Hepatic stellate cell (primary cell): ENCODE measurements at regions not wholly inside any gene's neighbourhood (a gene's known extent, or its start where the extent isn't known, plus 50 kb on each side); places are given as distances from the start of the nearest gene placed in this dataset.
"Not testable (repeated sequence)": the region's sequence is repeated elsewhere in the genome, so short reads cannot be mapped to it uniquely, and the experiment has no call there.

Experiments
- DNase-seq: peaks from one replicate; pipeline ENCODE4 v3.0.0; 2011; ENCODE audit warnings: low spot score

- DNase-seq: no peak
These were observed 454.9 kb downstream of the PRR16 start for GRCh38 chr5:120919017-120919416.

DNA sequence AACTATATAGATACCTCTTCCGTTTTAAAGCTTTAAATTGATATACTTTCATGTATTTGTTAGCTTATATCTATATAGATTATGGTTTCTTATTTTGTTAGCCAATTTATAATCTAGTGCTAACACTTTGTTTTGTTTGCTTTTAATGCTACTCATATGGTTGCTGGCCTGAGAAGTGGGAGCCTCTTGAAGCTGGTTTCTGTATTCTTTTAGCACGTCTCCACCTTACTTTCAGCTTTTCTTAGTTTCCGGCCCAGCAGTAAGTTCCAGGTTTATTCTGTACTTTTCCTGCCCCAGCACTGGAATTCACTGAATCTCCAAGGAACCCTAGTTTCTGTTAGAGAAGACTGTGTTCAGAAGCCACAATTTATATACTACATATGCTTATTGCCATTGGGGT lies 458.9 kb downstream of the PRR16 start:
- no peak for DNase-seq

- DNase-seq: no peak
These were observed 462.4 kb downstream of the PRR16 start for GRCh38 chr5:120926471-120926870.

GRCh38 chr5:120927950-120928530 lies 463.9 kb downstream of the PRR16 start:
- DNase-seq: no peak

GRCh38 chr5:120932480-120932879 lies 468.4 kb downstream of the PRR16 start:
- no peak for DNase-seq

DNA sequence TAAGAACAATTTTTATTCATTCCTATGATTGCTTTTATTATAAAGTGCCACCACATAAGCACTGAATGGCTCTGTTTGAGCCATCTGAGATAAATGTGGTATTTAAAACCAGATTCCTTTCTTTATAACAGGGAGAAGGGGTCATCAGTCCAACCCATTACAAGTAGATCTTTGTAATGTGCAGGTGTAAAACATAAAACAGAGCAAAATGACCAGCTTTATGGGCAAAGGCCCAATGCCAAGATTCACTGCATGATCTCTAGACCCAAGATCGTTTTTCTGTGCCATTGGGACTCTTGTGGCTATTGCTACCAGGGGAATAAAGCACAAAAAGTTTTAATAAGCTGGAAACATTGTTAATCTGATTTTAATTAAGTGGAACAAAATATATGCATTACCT lies 469.9 kb downstream of the PRR16 start:
- no peak for DNase-seq

DNA sequence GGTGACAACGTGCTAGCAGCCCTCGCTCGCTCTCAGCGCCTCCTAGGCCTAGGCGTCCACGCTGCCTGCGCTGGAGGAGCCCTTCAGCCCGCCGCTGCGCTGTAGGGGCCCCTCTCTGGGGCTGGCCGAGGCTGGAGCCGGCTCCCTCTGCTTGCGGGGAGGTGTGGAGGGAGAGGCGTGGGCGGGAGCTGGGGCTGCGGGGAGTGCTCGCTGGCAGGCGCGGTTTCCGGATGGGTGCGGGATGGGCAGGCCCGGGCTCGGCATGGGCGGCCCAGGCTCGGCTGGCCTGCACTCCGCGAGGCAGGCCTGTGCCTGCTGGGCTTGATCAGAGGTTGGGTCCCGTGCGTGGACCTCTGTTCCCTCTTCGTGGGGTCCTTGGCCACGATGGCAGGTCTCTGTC lies 472.6 kb downstream of the PRR16 start:
- DNase-seq: no peak

- no peak for DNase-seq
These were observed 474.5 kb downstream of the PRR16 start for GRCh38 chr5:120938604-120939003.

DNA sequence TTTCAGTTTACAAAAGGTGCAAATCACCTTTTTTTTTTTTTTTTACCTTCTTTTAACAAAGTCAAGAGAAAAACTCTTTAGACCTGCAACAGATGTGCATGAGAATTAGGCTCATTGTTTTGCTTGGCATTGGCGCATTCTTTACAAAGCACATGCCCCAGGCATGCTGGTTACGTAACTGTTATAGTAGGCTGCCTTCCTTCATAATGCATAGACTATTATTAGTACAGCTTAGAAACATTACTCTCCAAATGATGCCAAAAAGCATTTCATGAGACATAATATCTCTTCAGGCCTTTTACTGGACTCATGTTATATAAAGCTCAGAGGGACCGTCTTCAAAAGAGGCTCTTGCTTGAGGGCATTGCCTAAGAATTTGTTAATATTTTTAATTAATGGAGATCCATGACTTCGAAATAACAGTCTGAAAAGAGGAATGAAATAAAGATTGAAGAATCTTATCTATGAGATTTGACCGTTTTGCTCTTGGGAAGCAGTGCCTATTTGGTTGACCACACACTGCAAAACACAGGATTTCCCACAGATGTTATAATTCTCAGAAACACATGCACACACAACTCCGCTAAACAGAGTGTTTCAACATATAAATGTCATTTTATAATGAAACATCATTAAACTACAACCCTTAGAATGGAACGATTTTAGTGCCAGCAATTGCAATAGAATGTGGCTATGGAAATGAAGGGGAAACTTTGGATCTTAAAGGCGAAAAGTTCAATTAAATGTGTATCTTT lies 478.7 kb downstream of the PRR16 start:
- no peak for DNase-seq

DNA sequence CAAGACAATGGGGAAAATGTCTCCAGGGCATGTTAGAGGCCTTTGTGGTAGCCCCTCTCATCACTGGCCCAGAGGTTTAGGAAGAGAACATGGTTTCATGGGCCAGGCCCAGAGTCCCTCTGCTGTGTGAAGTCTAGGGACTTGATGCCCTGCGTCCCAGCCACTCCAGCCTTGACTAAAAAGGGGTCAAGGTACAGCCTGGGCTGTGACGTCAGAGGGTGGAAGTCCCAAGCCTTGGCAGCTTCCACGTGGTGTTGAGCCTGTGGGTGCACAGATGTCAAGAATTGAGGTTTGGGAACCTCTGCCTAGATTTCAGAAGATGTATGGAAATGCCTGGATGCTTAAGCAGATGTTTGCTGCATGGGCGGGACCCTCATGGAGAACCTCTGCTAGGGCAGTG lies 485.5 kb downstream of the PRR16 start:
- not testable (repeated sequence) for DNase-seq

DNA sequence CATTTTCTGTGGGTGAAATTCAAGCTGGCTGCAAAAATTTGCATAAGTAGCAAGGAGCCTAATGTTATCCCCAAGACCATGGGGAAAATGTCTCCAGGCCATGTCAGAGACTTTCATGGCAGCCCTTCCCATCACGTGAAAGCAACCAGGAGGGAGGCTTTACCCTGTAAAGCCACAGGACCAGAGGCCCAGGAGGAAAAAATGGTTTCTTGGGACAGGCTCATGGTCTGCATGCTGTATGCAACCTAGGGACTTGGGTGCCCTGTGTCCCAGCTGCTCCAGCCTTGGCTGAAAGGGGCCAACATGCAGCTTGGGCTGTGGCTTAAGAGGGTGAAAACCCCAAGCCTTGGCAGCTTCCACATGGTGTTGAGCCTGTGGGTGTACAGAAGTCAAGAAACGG lies 489.3 kb downstream of the PRR16 start:
- DNase-seq: not testable (repeated sequence)

GRCh38 chr5:120954255-120954654 lies 490.2 kb downstream of the PRR16 start:
- DNase-seq: no peak

DNA sequence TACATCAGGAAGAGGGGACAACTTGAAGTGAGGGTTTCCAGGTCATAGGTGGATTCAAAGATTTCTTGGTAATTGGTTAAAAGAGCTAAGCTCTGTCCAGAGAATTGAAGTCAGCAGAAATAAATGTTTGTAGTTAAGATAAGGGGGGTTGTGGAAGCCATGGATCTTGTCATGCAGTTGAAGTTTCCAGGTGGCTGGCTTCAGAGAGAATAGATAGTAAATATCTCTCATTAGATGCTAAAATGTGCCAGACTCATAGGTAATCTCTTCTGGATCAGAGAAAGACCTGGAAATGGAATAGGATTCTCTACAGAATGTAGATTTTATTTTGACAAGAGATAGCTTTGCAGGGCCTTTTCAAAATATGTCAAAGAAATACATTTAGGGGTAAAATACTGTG lies 491.7 kb downstream of the PRR16 start:
- DNase-seq: no peak

- DNase-seq: no peak
These were observed 494.9 kb downstream of the PRR16 start for GRCh38 chr5:120958877-120959485.

GRCh38 chr5:120960510-120960909 lies 496.4 kb downstream of the PRR16 start:
- no peak for DNase-seq

DNA sequence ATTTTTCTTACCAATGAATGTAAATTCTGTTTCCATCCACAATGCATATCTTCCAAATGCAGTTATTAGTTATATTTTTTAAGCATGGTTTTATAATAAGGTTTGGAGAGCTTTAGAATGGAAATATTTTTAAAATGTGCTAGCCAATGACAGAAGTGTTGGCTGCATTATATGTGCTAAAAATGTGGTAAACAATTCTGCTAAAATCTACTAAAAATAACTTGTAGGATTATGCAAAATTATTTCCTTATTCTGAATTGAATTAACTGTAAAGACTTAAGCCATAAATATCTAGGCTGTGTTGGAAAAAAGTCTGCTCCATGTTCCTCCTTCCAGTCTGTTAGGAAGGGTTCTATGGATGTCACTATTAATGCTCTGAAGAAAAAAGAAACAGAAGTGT lies 503.3 kb downstream of the PRR16 start:
- DNase-seq: no peak

DNA sequence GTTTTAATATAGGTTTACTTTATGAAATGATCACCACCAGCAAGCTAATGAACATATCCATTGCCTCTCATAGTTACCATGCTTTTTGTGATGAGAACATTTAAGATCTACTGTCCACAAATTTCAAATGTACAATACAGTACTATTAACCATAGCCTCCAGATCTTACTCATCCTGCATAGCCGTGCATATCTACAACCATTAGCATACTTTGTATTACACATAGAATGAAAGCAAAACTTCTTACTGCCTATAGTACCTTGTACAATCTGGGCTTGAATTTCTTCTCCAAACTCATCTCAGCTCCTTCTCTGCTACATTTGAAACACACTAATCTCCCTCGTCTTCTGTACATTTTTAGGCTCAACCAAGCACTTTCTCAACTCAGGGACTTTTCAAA lies 510.6 kb downstream of the PRR16 start:
- no peak for DNase-seq

DNA sequence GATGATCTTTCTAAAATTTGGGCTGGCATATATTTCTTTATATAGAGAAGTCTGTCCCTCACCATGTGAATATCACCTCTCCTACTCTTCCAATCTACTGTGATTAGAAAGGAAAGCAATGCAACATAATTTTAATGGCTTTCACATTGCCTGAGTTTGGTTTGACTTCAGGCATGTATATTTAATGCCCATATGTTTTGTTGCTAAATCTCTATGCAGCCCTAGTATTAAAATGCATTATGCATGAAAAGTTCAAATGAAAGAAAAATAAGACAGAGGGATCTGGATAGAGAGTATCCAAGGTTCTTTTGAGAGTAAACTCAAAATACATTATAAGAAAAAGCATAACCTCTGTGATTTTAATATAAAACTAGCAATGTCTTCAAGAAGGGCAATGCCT lies 518.3 kb downstream of the PRR16 start:
- no peak for DNase-seq

DNA sequence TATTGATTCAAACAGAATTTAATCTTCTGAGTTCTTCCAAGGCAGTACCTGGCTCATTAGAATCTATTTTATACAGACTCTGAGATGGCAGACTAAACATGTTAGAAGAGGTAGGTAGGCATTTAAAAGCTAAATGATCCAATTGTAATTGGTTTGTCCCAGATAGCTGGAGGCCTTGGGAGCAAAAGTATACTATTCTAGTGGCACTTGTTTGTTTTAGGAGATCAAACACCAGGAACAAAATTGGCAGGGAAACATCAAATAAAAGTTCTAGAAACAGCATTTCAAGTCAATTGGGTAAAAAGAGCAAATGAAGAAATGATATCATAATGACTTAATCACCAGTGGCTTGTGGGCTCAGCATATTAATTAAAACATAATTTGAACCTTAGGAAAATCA lies 521.4 kb downstream of the PRR16 start:
- DNase-seq: no peak

DNA sequence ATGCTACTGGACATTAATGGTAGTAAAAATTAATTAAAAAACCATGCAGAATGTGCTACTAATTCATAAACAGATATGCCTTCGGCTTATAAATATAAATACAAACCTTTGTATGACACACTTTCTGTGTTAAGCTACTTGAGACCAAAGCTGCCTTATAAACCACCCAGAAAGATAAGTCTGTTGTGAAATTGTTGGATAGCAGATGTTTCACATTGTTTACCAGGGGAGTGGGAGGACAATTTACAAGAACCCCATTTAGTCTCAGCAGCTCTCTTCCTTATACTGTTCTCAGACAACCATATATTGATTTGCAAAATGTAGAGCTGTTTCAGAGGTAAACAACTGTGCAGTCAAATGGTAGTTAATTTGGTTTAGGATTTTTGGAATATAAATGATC lies 524.4 kb downstream of the PRR16 start:
- no peak for DNase-seq

- DNase-seq: no peak
These were observed 524.8 kb downstream of the PRR16 start for GRCh38 chr5:120988941-120989340.

DNA sequence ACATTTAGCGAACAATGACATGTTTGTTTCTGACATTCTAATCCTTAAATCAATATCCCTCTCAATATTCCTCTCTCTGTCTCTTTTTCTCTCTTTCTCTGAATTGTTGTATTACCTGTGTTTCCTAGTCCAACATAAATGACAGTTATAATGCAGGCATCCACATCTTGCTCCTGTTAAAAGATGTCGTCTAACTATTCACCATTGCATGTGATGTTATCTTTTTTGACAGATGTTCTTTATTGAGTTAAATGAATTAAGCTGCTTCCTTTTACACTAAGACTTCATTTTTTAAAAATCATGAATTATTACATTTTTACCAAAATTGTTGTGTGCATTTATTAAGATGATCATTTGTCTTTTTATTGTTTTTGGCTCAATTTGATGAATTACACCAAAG lies 527.5 kb downstream of the PRR16 start:
- DNase-seq: no peak

DNA sequence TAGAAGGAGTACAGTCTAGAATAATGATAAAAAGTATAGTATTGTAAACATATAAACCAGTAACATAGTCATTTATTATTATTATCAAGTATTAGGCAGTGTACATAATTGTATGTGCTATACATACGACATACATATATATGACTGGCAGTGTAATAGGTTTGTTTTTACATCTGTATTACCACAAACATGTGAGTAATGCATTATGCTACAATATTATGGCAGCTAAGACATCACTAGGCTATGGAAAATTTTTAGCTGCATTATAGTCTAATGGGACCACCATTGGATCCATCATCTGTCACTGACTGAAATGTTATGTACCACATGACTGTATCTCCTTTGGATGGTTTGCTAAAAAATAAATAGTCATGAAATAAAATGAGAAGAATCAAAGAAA lies 530.0 kb downstream of the PRR16 start:
- DNase-seq: no peak

DNA sequence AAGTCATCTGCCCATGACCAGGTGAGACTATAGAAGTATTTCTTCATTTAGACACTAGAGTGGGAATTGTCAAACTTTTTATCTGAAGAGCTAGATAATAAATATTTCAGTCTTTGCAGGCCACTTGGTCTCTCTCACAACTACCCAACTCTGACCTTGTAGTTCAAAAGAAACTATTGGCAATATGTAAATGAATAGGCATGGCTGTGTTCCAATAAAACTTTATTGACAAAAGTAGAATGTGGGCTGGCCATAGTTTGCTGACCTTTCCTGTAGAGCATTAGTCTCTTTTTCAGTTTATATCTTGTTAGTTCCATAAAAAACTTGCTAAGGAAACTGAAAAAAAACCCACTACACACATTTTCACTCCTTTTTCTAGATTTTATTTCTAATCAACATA lies 535.5 kb downstream of the PRR16 start:
- no peak for DNase-seq
